ENCODE measurements at regions not wholly inside any gene's neighbourhood (a gene's known extent, or its start where the extent isn't known, plus 50 kb on each side); places are given as distances from the start of the nearest gene placed in this dataset.

GRCh38 chr12:111012918-111013317 lies 92.5 kb upstream of the MYL2 start:
- no peaks in the 10 kb centered on the region for H3K9me3 ChIP-seq
- no peak for DNase-seq (ENCODE audit: low spot score in 2 of 2)
- no peak overlapping the region for H3K4me3 ChIP-seq
- 96% methylated on average over 3 of the region's 3 CpGs for WGBS
- peaks cover 41% of the 10 kb centered on the region for H3K27me3 ChIP-seq
- H3K36me3 ChIP-seq: no peaks in the 10 kb centered on the region
- TF ChIP-seq, protein P1, sequence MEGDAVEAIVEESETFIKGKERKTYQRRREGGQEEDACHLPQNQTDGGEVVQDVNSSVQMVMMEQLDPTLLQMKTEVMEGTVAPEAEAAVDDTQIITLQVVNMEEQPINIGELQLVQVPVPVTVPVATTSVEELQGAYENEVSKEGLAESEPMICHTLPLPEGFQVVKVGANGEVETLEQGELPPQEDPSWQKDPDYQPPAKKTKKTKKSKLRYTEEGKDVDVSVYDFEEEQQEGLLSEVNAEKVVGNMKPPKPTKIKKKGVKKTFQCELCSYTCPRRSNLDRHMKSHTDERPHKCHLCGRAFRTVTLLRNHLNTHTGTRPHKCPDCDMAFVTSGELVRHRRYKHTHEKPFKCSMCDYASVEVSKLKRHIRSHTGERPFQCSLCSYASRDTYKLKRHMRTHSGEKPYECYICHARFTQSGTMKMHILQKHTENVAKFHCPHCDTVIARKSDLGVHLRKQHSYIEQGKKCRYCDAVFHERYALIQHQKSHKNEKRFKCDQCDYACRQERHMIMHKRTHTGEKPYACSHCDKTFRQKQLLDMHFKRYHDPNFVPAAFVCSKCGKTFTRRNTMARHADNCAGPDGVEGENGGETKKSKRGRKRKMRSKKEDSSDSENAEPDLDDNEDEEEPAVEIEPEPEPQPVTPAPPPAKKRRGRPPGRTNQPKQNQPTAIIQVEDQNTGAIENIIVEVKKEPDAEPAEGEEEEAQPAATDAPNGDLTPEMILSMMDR (IDR thresholded peaks at IDR 0.05): no peak
- TF ChIP-seq POLR2AphosphoS5 (IDR thresholded peaks at IDR 0.05): no peak
- TF ChIP-seq EP300 (IDR thresholded peaks at IDR 0.05): no peak
- H3K27ac ChIP-seq: no peak overlapping the region
- H3K4me1 ChIP-seq: no peaks in the 10 kb centered on the region

- WGBS: 93% methylated on average over 15 of the region's 15 CpGs
- no peak overlapping the region for H3K27ac ChIP-seq
- DNase-seq (ENCODE audit: low spot score in 2 of 2): no peak
- H3K4me3 ChIP-seq: no peak overlapping the region
- peaks cover 46% of the 10 kb centered on the region for H3K27me3 ChIP-seq
- H3K36me3 ChIP-seq: no peaks in the 10 kb centered on the region
- no peaks in the 10 kb centered on the region for H3K4me1 ChIP-seq
- TF ChIP-seq POLR2AphosphoS5 (IDR thresholded peaks at IDR 0.05) (no peak), EP300 (IDR thresholded peaks at IDR 0.05) (no peak), POLR2A (IDR thresholded peaks at IDR 0.05) (no peak)
- TF ChIP-seq, protein P1 (IDR thresholded peaks at IDR 0.05): no peak
- H3K9me3 ChIP-seq: no peaks in the 10 kb centered on the region
Observed at GRCh38 chr12:111011999-111012600, 91.7 kb upstream of the MYL2 start.

GRCh38 chr12:111010916-111011657 lies 90.7 kb upstream of the MYL2 start:
- no peaks in the 10 kb centered on the region for H3K4me1 ChIP-seq
- no peaks in the 10 kb centered on the region for H3K9me3 ChIP-seq
- TF ChIP-seq POLR2A (IDR thresholded peaks at IDR 0.05) (no peak), EP300 (IDR thresholded peaks at IDR 0.05) (no peak), POLR2AphosphoS5 (IDR thresholded peaks at IDR 0.05) (no peak)
- TF ChIP-seq, protein P1 (IDR thresholded peaks at IDR 0.05): no peak
- no peak overlapping the region for H3K27ac ChIP-seq
- peaks cover 47% of the 10 kb centered on the region for H3K27me3 ChIP-seq
- H3K4me3 ChIP-seq: no peak overlapping the region
- 76% methylated on average over 6 of the region's 6 CpGs for WGBS
- H3K36me3 ChIP-seq: no peaks in the 10 kb centered on the region
- DNase-seq (ENCODE audit: low spot score in 2 of 2): no peak

- Histone ChIP-seq H3K27me3 (peaks cover 55% of the 10 kb centered on the region), H3K27ac (no peak overlapping the region), H3K9me3 (no peaks in the 10 kb centered on the region), H3K4me3 (no peak overlapping the region), H3K4me1 (no peaks in the 10 kb centered on the region), H3K36me3 (no peaks in the 10 kb centered on the region)
- TF ChIP-seq EP300 (IDR thresholded peaks at IDR 0.05) (no peak), POLR2AphosphoS5 (IDR thresholded peaks at IDR 0.05) (no peak), POLR2A (IDR thresholded peaks at IDR 0.05) (no peak)
- TF ChIP-seq, protein P1 (IDR thresholded peaks at IDR 0.05): no peak
- DNase-seq (ENCODE audit: low spot score in 2 of 2): no peak
- 93% methylated on average over 3 of the region's 3 CpGs for WGBS
Observed at GRCh38 chr12:111010061-111010460, 89.7 kb upstream of the MYL2 start.

DNA sequence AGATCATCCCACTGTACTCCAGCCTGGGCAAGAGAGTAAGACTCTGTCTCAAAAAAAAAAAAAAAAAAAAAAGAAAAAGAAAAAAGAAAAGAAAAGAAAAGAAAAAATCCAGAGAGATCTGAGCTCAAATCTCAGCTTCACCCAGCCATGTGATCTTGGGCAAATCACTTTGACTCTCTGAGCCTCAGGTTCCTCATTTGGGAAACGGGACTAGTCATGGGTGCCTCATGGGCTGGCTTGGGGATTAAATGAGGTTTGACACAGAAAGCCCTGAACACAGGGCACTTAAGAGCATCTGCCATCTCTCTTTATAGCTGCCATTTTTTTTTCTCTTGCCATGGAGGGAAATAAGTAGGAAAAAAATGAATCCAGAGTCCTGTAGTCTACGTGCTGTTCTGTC lies 86.2 kb upstream of the MYL2 start:
- no peak for DNase-seq (ENCODE audit: low spot score in 2 of 2)
- no peak overlapping the region for H3K27ac ChIP-seq
- H3K4me1 ChIP-seq: no peaks in the 10 kb centered on the region
- no peaks in the 10 kb centered on the region for H3K36me3 ChIP-seq
- TF ChIP-seq POLR2A (IDR thresholded peaks at IDR 0.05): no peak
- TF ChIP-seq, protein P1 (IDR thresholded peaks at IDR 0.05): no peak
- TF ChIP-seq EP300 (IDR thresholded peaks at IDR 0.05): no peak
- no peak for TF ChIP-seq POLR2AphosphoS5 (IDR thresholded peaks at IDR 0.05)
- no peaks in the 10 kb centered on the region for H3K9me3 ChIP-seq
- 51% methylated on average over 2 of the region's 2 CpGs for WGBS
- peaks cover 43% of the 10 kb centered on the region for H3K27me3 ChIP-seq
- H3K4me3 ChIP-seq: no peak overlapping the region
